HCT116 (cell line): ENCODE measurements at regions not wholly inside any gene's neighbourhood (a gene's known extent, or its start where the extent isn't known, plus 50 kb on each side); places are given as distances from the start of the nearest gene placed in this dataset.

Experiments
- ATAC-seq: fragments of 200-7000 bp; cut with Tn5 transposase; 2 replicates; pipeline ENCODE4 v1.9.1; 2020; ENCODE audit warnings: mild to moderate bottlenecking, moderate library complexity
- BruUV-seq: library from RNA; stranded (reverse); fragments of 400-500 nt; replicated peaks from 2 replicates; lab custom pipeline; 2021; lab: Mats Ljungman, UMichigan
- CTCF ChIA-PET: fragments of 300-600 bp; sonication (Branson Sonifier 250); formaldehyde crosslinking; loops from one replicate; lab custom pipeline; 2021; ENCODE audit warnings: antibody characterized with exemption; lab: Charles Lee
- POLR2A ChIA-PET: fragments of 300-600, 350-600 bp; sonication (Branson Sonifier 250); formaldehyde crosslinking; loops from one replicate; lab custom pipeline; 2021; ENCODE audit warnings: antibody characterized with exemption; lab: Charles Lee
- RAD21 ChIA-PET, 2 experiments: fragments of 300-600 bp; sonication (Branson Sonifier 250); formaldehyde crosslinking; loops; one replicate each; lab custom pipeline; 2023; ENCODE audit warnings: low total read pairs in 2 of 2; ENCODE audit not compliant: uncharacterized antibody in 2 of 2, unreplicated experiment in 2 of 2, low non-redundant PET in 1 of 2; lab: Charles Lee
- DNase-seq: peaks from one replicate; pipeline ENCODE4 v3.0.0-alpha.2; 2010; ENCODE audit warnings: low read depth, low spot score
- H2AFZ ChIP-seq: fragments of 200-600 bp; shearing (Covaris generic), sonication (generic); 2 replicates; pipeline ENCODE4 v1.6.1; 2017; ENCODE audit warnings: low read depth, mixed run types, mixed read lengths, antibody characterized with exemption, low read length; ENCODE audit not compliant: poor library complexity, severe bottlenecking
- H3K27ac ChIP-seq: 2 replicates; pipeline ENCODE4 v1.5.1; 2012; ENCODE audit warnings: low read depth, low read length
- H3K27me3 ChIP-seq: fragments of 200-600 bp; sonication (generic); 2 replicates; pipeline ENCODE4 v1.6.1; 2016; ENCODE audit warnings: mixed run types, low read length, mixed read lengths; ENCODE audit not compliant: insufficient read depth
- H3K36me3 ChIP-seq, 2 experiments: fragments of 200-500 bp in 1 of 2; fragments of 200-600 bp in 1 of 2; sonication (Bioruptor generic) in 1 of 2; sonication (generic) in 1 of 2; 2 replicates each; pipeline versions ENCODE4 v1.5.1 to v1.6.1; 2014 to 2016; ENCODE audit warnings: low read length in 2 of 2, inconsistent platforms in 1 of 2, mixed read lengths in 1 of 2, mixed run types in 1 of 2; ENCODE audit not compliant: insufficient read depth in 2 of 2, control insufficient read depth in 1 of 2
- H3K4me1 ChIP-seq, 2 experiments: fragments of 200-600 bp in 1 of 2; sonication (generic) in 1 of 2; 2 replicates each; pipeline versions ENCODE4 v1.5.1 to v1.6.1; 2012 to 2017; ENCODE audit warnings: low read length in 2 of 2, inconsistent platforms in 1 of 2, mild to moderate bottlenecking in 1 of 2, mixed read lengths in 1 of 2, mixed run types in 1 of 2, moderate library complexity in 1 of 2; ENCODE audit not compliant: insufficient read depth in 2 of 2, control insufficient read depth in 1 of 2
- H3K4me2 ChIP-seq: fragments of 200-600 bp; sonication (generic); 2 replicates; pipeline ENCODE4 v1.6.1; 2017; ENCODE audit warnings: mixed run types, low read length, mixed read lengths
- H3K4me3 ChIP-seq, 2 experiments: fragments of 200-600 bp in 1 of 2; sonication (generic) in 1 of 2; replicated peaks in 1 of 2; 2 replicates each; pipeline ENCODE4 v1.5.1; 2011 to 2016; ENCODE audit warnings: low read length in 2 of 2, control low read depth in 1 of 2, low read depth in 1 of 2, mild to moderate bottlenecking in 1 of 2, mixed read lengths in 1 of 2, mixed run types in 1 of 2
- H3K79me2 ChIP-seq: fragments of 200-600 bp; sonication (generic); 2 replicates; pipeline ENCODE4 v1.6.1; 2017; ENCODE audit warnings: mild to moderate bottlenecking, mixed run types, low read length, moderate library complexity, mixed read lengths; ENCODE audit not compliant: insufficient read depth
- H3K9ac ChIP-seq: fragments of 200-600 bp; sonication (generic); 2 replicates; pipeline ENCODE4 v1.6.1; 2016; ENCODE audit warnings: low read length, mixed read lengths
- H3K9me2 ChIP-seq: fragments of 200-600 bp; sonication (generic), shearing (Covaris generic); 2 replicates; pipeline ENCODE4 v1.6.1; 2017; ENCODE audit warnings: mixed run types, mild to moderate bottlenecking, moderate library complexity; ENCODE audit not compliant: insufficient read depth
- H3K9me3 ChIP-seq, 2 experiments: fragments of 200-500 bp in 1 of 2; fragments of 200-600 bp in 1 of 2; sonication (Bioruptor generic) in 1 of 2; sonication (generic) in 1 of 2; 2 replicates each; pipeline ENCODE4 v1.6.1; 2014 to 2017; ENCODE audit warnings: low read length in 2 of 2, mixed read lengths in 2 of 2, inconsistent platforms in 1 of 2, low read depth in 1 of 2, mild to moderate bottlenecking in 1 of 2, mixed run types in 1 of 2, moderate library complexity in 1 of 2; ENCODE audit not compliant: control insufficient read depth in 1 of 2, insufficient read depth in 1 of 2
- H4K20me1 ChIP-seq: fragments of 200-600 bp; sonication (generic), shearing (Covaris generic); 2 replicates; pipeline ENCODE4 v1.6.1; 2017; ENCODE audit warnings: mixed run types, mild to moderate bottlenecking, moderate library complexity; ENCODE audit not compliant: insufficient read depth
- ATF3 ChIP-seq: IDR thresholded peaks from 2 replicates; pipeline ENCODE4 v1.6.1; 2012
- CBX3 ChIP-seq: IDR thresholded peaks from 2 replicates; pipeline ENCODE4 v1.6.1; 2012; ENCODE audit warnings: low read depth
- EGR1 ChIP-seq: IDR thresholded peaks from 2 replicates; pipeline ENCODE4 v1.6.1; 2012; ENCODE audit warnings: low read depth
- ELF1 ChIP-seq: IDR thresholded peaks from 2 replicates; pipeline ENCODE4 v1.6.1; 2012; ENCODE audit warnings: low read depth, borderline replicate concordance
- EZH2 ChIP-seq: fragments of 200-600 bp; sonication (generic); IDR thresholded peaks from 2 replicates; pipeline ENCODE4 v1.6.1; 2017; ENCODE audit warnings: antibody characterized with exemption, mixed run types
- EZH2phosphoT487 ChIP-seq: fragments of 200-600 bp; IDR thresholded peaks from 2 replicates; pipeline ENCODE4 v1.6.1; 2018; ENCODE audit warnings: antibody characterized with exemption, borderline replicate concordance
- JUND ChIP-seq: IDR thresholded peaks from 2 replicates; pipeline ENCODE4 v1.6.1; 2012
- MAX ChIP-seq: IDR thresholded peaks from 2 replicates; pipeline ENCODE4 v1.6.1; 2012
- POLR2A ChIP-seq: IDR thresholded peaks from 2 replicates; pipeline ENCODE4 v1.7.0; 2011; ENCODE audit warnings: borderline replicate concordance; ENCODE audit not compliant: insufficient read depth, insufficient read length; ENCODE audit errors: extremely low read depth
- POLR2AphosphoS5 ChIP-seq: IDR thresholded peaks from 2 replicates; pipeline ENCODE4 v1.6.1; 2011; ENCODE audit warnings: mild to moderate bottlenecking, low read depth, low read length, moderate library complexity
- RAD21 ChIP-seq: IDR thresholded peaks from 2 replicates; pipeline ENCODE4 v1.6.1; 2012; ENCODE audit warnings: low read depth, mild to moderate bottlenecking
- REST ChIP-seq: IDR thresholded peaks from 2 replicates; pipeline ENCODE4 v1.6.1; 2012; ENCODE audit warnings: low read depth
- SIN3A ChIP-seq: IDR thresholded peaks from 2 replicates; pipeline ENCODE4 v1.6.1; 2012; ENCODE audit warnings: low read depth
- SP1 ChIP-seq: IDR thresholded peaks from 2 replicates; pipeline ENCODE4 v1.6.1; 2012; ENCODE audit warnings: low read depth
- SRF ChIP-seq: IDR thresholded peaks from 2 replicates; pipeline ENCODE4 v1.6.1; 2012; ENCODE audit warnings: low read depth
- TCF7L2 ChIP-seq: IDR thresholded peaks from 2 replicates; pipeline ENCODE4 v1.7.0; 2011; ENCODE audit warnings: borderline replicate concordance, inconsistent platforms; ENCODE audit not compliant: insufficient read depth, insufficient read length; ENCODE audit errors: extremely low read depth
- YY1 ChIP-seq: IDR thresholded peaks from 2 replicates; pipeline ENCODE4 v1.6.1; 2011; ENCODE audit warnings: low read length, low read depth, moderate library complexity, mild to moderate bottlenecking; ENCODE audit not compliant: insufficient replicate concordance; ENCODE audit errors: extremely low read depth
- ZFX ChIP-seq: fragments of 450-650 bp; IDR thresholded peaks from 2 replicates; pipeline ENCODE4 v1.6.1; 2017
- intact Hi-C: fragments of 100-400 bp; cut with micrococcal nuclease; formaldehyde crosslinking; loops from 2 replicates; pipeline ENCODE4 v1.10.0; 2022

GRCh38 chr5:167936944-167937634 lies 354.4 kb upstream of the WWC1 start:
- ChIA-PET CTCF (no interaction called here), POLR2A (no interaction called here), RAD21 (no interaction called here)
- Histone ChIP-seq H2AFZ (no peak overlapping the region), H3K27ac (no peak overlapping the region), H3K4me1 (no peaks in the 10 kb centered on the region), H3K4me2 (no peak overlapping the region), H3K27me3 (peaks cover 46% of the 10 kb centered on the region), H3K9me3 (no peaks in the 10 kb centered on the region), H4K20me1 (no peaks in the 10 kb centered on the region), H3K79me2 (no peaks in the 10 kb centered on the region), H3K4me3 (no peak overlapping the region), H3K9ac (no peak overlapping the region), H3K9me2 (no peaks in the 10 kb centered on the region), H3K36me3 (no peaks in the 10 kb centered on the region)
- TF ChIP-seq JUND (no peak), ELF1 (no peak), MAX (no peak), EGR1 (no peak), ZFX (no peak), SIN3A (no peak), SP1 (no peak), POLR2AphosphoS5 (no peak), EZH2phosphoT487 (no peak), TCF7L2 (no peak), SRF (no peak), POLR2A (no peak), EZH2 (no peak), REST (no peak), ATF3 (no peak), RAD21 (no peak), CBX3 (no peak), YY1 (no peak)
- ATAC-seq = no peak
- BruUV-seq = no TSS peak
- no peak for DNase-seq
- intact Hi-C loops = no loop called here
